HG03378 (cell line): ENCODE measurements at regions not wholly inside any gene's neighbourhood (a gene's known extent, or its start where the extent isn't known, plus 50 kb on each side); places are given as distances from the start of the nearest gene placed in this dataset.

ENCODE experiments used
- ATAC-seq: cut with Tn5 transposase; IDR thresholded peaks from one replicate; pipeline ENCODE4 v1.9.1; 2021; ENCODE audit warnings: mild to moderate bottlenecking, moderate library complexity; ENCODE audit not compliant: unreplicated experiment

- ATAC-seq: no peak
Observed at GRCh38 chr9:24488896-24489295, 56.8 kb downstream of the IZUMO3 start.

GRCh38 chr9:24487946-24488345 is 57.8 kb downstream of the IZUMO3 start:
- ATAC-seq: no peak

- no peak for ATAC-seq
Observed at GRCh38 chr9:24487250-24487861, 58.3 kb downstream of the IZUMO3 start.

GRCh38 chr9:24479361-24480059 is 66.2 kb downstream of the IZUMO3 start:
- no peak for ATAC-seq

- ATAC-seq: no peak
Observed at GRCh38 chr9:24464319-24464951, 81.3 kb downstream of the IZUMO3 start.

- ATAC-seq: no peak
Observed at GRCh38 chr9:24462951-24463350, 82.7 kb downstream of the IZUMO3 start.

GRCh38 chr9:24460781-24461180 is 84.9 kb downstream of the IZUMO3 start:
- ATAC-seq: no peak

GRCh38 chr9:24459953-24460352 is 85.7 kb downstream of the IZUMO3 start:
- no peak for ATAC-seq

GRCh38 chr9:24451346-24451745 is 94.4 kb downstream of the IZUMO3 start:
- ATAC-seq: no peak

- ATAC-seq: no peak
Observed at GRCh38 chr9:24449976-24450375, 95.7 kb downstream of the IZUMO3 start.

GRCh38 chr9:24439456-24439855 is 106.2 kb downstream of the IZUMO3 start:
- ATAC-seq: no peak

- no peak for ATAC-seq
Observed at GRCh38 chr9:24438876-24439275, 106.8 kb downstream of the IZUMO3 start.

- ATAC-seq: no peak
Observed at GRCh38 chr9:24436761-24437160, 108.9 kb downstream of the IZUMO3 start.

- no peak for ATAC-seq
Observed at GRCh38 chr9:24434183-24434582, 111.5 kb downstream of the IZUMO3 start.

GRCh38 chr9:24416136-24416535 is 129.6 kb downstream of the IZUMO3 start:
- ATAC-seq: no peak

- no peak for ATAC-seq
Observed at GRCh38 chr9:24413651-24414050, 132.0 kb downstream of the IZUMO3 start.

- no peak for ATAC-seq
Observed at GRCh38 chr9:24398466-24398865, 147.2 kb downstream of the IZUMO3 start.

- no peak for ATAC-seq
Observed at GRCh38 chr9:24391095-24391494, 154.6 kb downstream of the IZUMO3 start.

- ATAC-seq: no peak
Observed at GRCh38 chr9:24385077-24385476, 160.6 kb downstream of the IZUMO3 start.

- no peak for ATAC-seq
Observed at GRCh38 chr9:24382566-24382965, 163.1 kb downstream of the IZUMO3 start.

GRCh38 chr9:24381205-24381604 is 164.5 kb downstream of the IZUMO3 start:
- no peak for ATAC-seq

GRCh38 chr9:24359046-24359445 is 186.7 kb downstream of the IZUMO3 start:
- no peak for ATAC-seq
